ENCODE measurements at regions not wholly inside any gene's neighbourhood (a gene's known extent, or its start where the extent isn't known, plus 50 kb on each side); places are given as distances from the start of the nearest gene placed in this dataset.

DNA sequence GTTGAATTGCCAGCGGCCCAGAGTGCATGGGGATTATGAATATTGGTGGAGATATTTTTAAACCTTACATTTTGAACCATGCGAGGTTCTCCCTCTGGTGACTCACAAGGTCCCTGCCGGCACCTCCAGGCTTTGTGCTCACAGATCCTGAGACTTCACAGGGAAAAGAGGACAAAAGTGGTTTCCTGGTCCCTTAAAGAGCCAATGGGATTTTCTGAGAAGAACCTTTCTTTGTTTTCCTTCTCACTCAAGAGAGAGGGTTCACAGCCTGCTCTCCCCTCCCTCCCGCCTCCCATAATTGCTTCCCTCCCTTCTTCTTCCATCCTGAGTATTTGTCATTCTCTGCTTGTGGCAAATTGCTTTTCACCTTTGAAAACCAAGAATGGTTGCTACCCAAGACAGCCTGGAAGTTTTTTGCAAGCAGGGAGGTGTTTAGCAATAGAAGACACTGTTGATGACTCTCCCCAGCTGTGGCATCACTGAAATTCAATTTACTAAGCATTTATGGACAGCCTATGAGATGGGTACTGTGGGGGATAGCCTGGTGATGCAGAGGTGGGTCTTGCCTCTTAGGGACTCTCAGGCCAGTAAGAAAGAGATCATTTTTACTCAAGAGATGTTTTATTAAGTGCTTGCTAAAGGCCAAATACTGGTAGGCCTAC, 76.6 kb downstream of the CPN2 start:
- no peak for DNase-seq (ENCODE audit: extremely low read depth, low read depth)

DNA sequence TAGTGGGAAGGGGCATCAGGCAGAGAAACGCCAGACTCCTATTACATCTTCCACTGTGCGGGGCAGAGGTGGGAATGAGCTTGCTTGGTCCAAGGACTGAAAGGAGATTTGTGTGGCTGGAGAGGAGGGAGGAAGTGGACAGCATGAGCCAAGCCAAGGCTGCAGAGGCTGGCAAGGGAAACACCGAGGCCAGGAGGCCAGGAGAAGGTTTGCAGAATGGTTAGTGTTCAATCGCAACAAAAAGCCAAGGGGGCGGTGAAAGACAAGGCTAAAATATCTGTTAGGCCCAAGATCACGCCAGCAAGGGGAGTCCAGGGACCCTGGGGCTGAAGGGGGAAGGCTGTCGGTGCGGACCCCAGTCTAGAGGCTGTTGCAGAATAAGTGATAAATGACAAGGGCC, 75.8 kb downstream of the CPN2 start:
- TF ChIP-seq, protein P1, sequence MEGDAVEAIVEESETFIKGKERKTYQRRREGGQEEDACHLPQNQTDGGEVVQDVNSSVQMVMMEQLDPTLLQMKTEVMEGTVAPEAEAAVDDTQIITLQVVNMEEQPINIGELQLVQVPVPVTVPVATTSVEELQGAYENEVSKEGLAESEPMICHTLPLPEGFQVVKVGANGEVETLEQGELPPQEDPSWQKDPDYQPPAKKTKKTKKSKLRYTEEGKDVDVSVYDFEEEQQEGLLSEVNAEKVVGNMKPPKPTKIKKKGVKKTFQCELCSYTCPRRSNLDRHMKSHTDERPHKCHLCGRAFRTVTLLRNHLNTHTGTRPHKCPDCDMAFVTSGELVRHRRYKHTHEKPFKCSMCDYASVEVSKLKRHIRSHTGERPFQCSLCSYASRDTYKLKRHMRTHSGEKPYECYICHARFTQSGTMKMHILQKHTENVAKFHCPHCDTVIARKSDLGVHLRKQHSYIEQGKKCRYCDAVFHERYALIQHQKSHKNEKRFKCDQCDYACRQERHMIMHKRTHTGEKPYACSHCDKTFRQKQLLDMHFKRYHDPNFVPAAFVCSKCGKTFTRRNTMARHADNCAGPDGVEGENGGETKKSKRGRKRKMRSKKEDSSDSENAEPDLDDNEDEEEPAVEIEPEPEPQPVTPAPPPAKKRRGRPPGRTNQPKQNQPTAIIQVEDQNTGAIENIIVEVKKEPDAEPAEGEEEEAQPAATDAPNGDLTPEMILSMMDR (IDR thresholded peaks at IDR 0.05; ENCODE audit: low read depth, low read length) = no peak
- DNase-seq (ENCODE audit: extremely low read depth, low read depth) = no peak

More for the DNA sequence above, 76.6 kb downstream of the CPN2 start:
- TF ChIP-seq, protein P1 (IDR thresholded peaks at IDR 0.05; ENCODE audit: low read depth, low read length) = no peak

DNA sequence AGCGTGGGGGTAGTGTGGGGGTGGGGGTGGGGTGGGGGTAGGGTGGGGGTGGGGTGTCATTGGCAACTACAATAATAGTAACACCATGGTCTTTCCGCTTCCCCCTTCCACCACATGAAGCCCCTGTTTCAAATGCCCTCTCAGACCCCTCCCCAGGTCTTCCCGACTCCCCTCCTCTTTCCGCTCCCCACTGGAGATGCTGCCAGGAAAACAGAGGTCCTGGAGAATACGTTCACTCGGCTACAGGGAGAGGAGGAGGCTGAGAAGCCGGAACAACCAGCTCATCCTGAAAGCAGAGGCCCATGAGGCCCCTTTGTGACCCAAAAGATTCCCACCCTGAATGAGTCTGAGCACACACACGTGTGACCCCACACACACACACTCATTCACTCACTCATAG, 75.4 kb downstream of the CPN2 start:
- no peak for DNase-seq (ENCODE audit: extremely low read depth, low read depth)
- TF ChIP-seq, protein P1 (IDR thresholded peaks at IDR 0.05; ENCODE audit: low read depth, low read length) = no peak

DNA sequence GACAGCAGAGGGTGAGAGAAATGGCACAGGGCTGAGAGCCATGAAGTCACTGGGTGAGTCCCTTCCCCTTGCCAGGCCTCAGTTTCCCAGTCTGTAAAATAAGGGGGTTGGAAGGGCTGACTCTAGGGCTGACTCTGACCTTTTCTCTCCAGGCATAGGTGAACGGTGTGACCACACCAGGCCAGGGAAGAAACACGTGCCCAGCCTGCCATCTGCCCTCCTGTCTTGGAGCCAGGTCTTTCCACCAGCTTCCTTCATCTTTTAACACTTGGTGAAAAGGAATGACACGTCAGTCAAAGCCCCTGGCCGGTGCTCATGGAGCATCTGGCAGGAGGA, 74.4 kb downstream of the CPN2 start:
- TF ChIP-seq, protein P1 (IDR thresholded peaks at IDR 0.05; ENCODE audit: low read depth, low read length) = no peak
- no peak for DNase-seq (ENCODE audit: extremely low read depth, low read depth)

DNA sequence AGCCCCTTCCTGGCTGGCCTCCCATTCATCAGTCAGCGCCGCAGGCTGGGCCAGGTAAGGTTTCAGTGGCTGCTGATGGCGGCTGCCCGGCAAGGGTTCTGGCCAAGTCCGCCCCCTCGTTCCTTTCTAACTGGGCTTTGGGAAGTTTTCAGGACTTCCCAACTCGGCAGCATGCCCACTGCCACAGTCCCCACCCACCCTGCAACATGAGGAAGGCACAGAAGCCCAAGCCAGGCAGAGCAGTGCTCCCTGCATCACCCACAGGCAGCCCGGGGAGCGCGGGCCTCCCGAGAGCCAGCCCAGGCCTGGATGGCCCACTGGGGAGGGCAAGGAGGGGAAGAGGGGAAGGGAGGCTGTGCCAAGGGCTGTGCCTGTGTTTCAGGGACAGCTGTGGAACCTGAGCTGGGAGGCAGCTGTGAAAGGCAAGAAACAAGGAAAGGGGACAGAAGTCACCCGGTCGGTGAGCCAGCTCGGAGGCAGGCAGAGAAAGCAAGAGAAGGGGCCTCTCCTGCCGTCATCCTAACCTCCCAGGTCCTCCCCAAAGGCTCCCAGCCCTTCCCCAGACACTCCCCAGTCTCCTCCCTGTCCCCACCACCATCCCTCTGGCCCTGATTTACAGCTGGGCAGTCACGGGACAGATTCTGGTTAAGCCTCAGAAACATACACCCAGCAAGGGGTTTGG, 73.9 kb downstream of the CPN2 start:
- TF ChIP-seq, protein P1 (IDR thresholded peaks at IDR 0.05; ENCODE audit: low read depth, low read length) = no peak
- no peak for DNase-seq (ENCODE audit: extremely low read depth, low read depth)

DNA sequence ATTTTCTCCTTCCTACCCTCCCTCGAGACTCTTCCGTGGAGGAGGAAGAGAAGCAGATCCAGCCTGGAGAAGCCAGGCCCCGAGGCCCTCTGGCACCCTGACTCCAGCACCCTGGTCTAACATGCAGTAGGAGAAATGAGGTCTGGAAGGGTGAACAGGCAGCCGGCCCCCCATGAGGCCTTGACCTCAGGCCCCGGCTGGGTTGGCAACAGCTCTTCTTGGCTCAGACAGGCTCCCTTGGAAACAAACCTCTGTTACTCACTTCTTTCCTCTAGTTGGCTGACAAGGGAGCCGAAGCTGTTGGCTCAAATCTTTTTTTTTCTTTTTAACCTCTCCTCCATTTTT, 73.4 kb downstream of the CPN2 start:
- TF ChIP-seq, protein P1 (IDR thresholded peaks at IDR 0.05; ENCODE audit: low read depth, low read length) = no peak
- DNase-seq (ENCODE audit: extremely low read depth, low read depth) = no peak

DNA sequence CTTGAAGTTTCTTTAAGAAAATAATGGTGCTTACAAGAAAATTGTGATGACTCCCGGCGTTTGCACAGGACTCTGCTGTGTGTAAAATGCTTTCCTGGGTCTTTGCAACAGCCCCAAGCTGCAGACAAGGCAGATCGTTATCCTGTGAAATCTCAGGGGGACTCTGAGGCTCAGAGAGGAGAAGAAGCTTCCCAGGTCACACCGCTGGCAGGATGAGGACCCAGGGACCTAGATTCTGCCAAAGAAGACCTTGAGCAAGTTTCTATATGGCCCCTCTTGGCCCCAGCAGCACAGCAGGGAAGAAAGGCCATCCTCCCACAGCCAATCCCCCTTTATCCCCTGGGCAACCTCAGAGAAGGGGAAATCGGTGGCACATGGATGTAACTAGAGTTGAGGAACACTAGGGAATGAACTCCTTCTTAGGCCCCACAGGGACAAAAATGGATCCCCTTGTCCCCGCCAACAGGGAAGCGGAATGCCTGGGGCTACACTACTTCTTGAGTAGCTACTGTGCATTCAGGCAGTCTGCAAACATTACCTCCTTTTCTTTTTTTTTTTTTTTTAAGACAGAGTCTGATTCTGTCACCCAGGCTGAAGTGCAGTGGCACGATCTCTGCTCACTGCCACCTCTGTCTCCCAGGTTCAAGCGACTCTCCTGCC, 72.8 kb downstream of the CPN2 start:
- DNase-seq (ENCODE audit: extremely low read depth, low read depth) = no peak
- TF ChIP-seq, protein P1 (IDR thresholded peaks at IDR 0.05; ENCODE audit: low read depth, low read length) = no peak

Data from AG09319 (cell line).